IPS-18a (cell line): ENCODE measurements at regions not wholly inside any gene's neighbourhood (a gene's known extent, or its start where the extent isn't known, plus 50 kb on each side); places are given as distances from the start of the nearest gene placed in this dataset.

Experiments
- H3K27ac ChIP-seq: one replicate; pipeline ENCODE4 v1.5.1; 2013; ENCODE audit warnings: low read length
- H3K27me3 ChIP-seq: one replicate; pipeline ENCODE4 v1.6.1; 2013; ENCODE audit warnings: mild to moderate bottlenecking, low read length; ENCODE audit not compliant: control insufficient read depth, insufficient read depth
- H3K36me3 ChIP-seq: one replicate; pipeline ENCODE4 v1.6.1; 2013; ENCODE audit warnings: low read depth, low read length; ENCODE audit not compliant: control insufficient read depth
- H3K4me1 ChIP-seq: one replicate; pipeline ENCODE4 v1.6.1; 2013; ENCODE audit warnings: low read depth, low read length; ENCODE audit not compliant: control insufficient read depth
- H3K4me3 ChIP-seq: one replicate; pipeline ENCODE4 v1.5.1; 2013; ENCODE audit warnings: low read length
- H3K9ac ChIP-seq: one replicate; pipeline ENCODE4 v1.6.1; 2013; ENCODE audit warnings: mild to moderate bottlenecking, low read length, moderate library complexity
- H3K9me3 ChIP-seq: one replicate; pipeline ENCODE4 v1.6.1; 2013; ENCODE audit warnings: low read depth, low read length; ENCODE audit not compliant: control insufficient read depth

DNA sequence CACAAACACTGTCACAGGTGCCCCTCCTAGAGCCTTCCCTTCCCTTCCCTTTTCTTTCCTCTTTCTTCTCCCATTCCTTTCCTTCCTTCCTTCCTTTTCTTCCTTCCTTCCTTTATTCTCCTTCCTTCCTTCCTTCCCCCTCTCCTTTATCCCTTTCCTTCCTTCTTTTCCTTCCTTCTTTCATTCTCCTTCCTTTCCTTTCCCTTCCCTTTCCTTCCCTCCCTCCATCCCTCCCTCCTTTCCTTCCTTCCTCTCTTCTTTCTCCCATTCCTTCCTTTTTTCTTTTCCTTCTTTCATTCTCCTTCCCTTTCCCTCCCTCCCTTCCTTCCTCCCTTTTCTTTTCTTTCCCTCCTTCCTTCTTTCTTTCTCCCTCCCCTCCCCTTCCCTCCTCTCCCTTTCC lies 170.0 kb downstream of the ENGASE start:
- Histone ChIP-seq H3K4me3 (no peak overlapping the region), H3K9ac (no peak overlapping the region), H3K36me3 (no peaks in the 10 kb centered on the region), H3K9me3 (no peaks in the 10 kb centered on the region), H3K4me1 (no peaks in the 10 kb centered on the region), H3K27ac (no peak overlapping the region), H3K27me3 (no peaks in the 10 kb centered on the region)

DNA sequence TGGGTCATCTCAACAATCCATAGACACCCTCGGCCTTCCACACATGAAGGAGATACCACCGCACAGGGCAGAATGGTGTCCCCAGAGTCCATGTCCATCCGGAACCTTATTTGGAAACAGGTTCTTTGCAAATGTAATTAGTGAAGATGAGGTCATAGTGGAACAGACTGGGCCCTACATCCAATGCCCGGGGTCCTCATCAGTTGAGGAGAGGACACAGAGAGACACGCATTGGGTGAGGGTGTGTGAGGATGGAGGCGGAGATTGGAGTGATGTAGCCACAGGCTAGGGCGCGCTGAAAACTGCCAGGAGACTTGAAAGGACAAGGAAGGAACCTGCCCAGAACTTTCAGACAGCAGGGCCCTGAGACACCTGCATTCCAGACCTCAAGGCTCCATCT lies 169.4 kb downstream of the ENGASE start:
- Histone ChIP-seq H3K27ac (no peak overlapping the region), H3K4me1 (no peaks in the 10 kb centered on the region), H3K27me3 (no peaks in the 10 kb centered on the region), H3K9me3 (no peaks in the 10 kb centered on the region), H3K9ac (no peak overlapping the region), H3K4me3 (no peak overlapping the region), H3K36me3 (no peaks in the 10 kb centered on the region)

- H3K27me3 ChIP-seq, result no peaks in the 10 kb centered on the region
- H3K36me3 ChIP-seq, result no peaks in the 10 kb centered on the region
- no peak overlapping the region for H3K9ac ChIP-seq
- H3K27ac ChIP-seq, result no peak overlapping the region
- no peaks in the 10 kb centered on the region for H3K4me1 ChIP-seq
- no peak overlapping the region for H3K4me3 ChIP-seq
- H3K9me3 ChIP-seq, result no peaks in the 10 kb centered on the region
Observed at GRCh38 chr17:79243603-79243990, 169.0 kb downstream of the ENGASE start.

DNA sequence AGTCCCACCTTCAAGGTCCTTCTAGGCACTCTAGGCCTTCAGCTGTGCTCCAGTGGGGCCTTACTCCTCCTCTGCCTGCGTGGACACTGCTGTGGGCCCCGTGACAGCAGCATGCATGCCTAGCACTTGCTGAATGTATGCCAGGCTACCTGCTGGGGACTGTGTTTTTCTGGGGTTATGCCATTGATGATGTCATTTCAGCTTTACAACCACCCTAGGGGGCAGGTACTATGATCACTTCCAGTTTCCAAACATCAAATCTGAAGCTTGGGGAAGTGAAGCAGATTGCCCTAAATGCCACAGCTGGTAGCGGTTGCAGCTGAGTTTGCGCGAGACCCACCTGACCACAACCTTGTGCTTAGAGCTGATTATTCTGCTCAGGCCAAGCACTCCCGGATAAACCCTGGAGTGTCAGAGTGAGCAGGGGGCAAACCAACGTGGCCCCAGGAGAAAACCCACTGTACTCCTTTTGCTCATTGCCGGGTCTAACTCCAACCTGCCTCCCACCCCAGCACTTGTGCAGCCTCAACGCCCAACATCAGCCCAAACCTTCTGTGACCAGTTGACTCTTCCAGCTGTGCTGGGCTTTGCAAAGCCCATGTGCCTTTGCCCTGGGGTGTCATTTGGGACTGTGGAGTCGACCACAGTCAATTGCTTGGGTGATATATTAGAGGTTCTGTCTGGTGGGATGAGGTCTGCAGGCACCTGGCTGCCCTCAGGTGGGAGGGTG lies 168.4 kb downstream of the ENGASE start:
- H3K4me3 ChIP-seq, result no peak overlapping the region
- H3K4me1 ChIP-seq, result no peaks in the 10 kb centered on the region
- no peak overlapping the region for H3K9ac ChIP-seq
- H3K36me3 ChIP-seq, result no peaks in the 10 kb centered on the region
- no peaks in the 10 kb centered on the region for H3K27me3 ChIP-seq
- H3K9me3 ChIP-seq, result no peaks in the 10 kb centered on the region
- no peak overlapping the region for H3K27ac ChIP-seq

- Histone ChIP-seq H3K9ac (no peak overlapping the region), H3K4me1 (no peaks in the 10 kb centered on the region), H3K9me3 (no peaks in the 10 kb centered on the region), H3K27ac (no peak overlapping the region), H3K27me3 (no peaks in the 10 kb centered on the region), H3K36me3 (no peaks in the 10 kb centered on the region), H3K4me3 (no peak overlapping the region)
Observed at GRCh38 chr17:79242393-79242792, 167.8 kb downstream of the ENGASE start.

- Histone ChIP-seq H3K9ac (no peak overlapping the region), H3K36me3 (no peaks in the 10 kb centered on the region), H3K4me1 (no peaks in the 10 kb centered on the region), H3K9me3 (no peaks in the 10 kb centered on the region), H3K4me3 (no peak overlapping the region), H3K27ac (no peak overlapping the region), H3K27me3 (no peaks in the 10 kb centered on the region)
Observed at GRCh38 chr17:79241616-79242015, 167.0 kb downstream of the ENGASE start.

- Histone ChIP-seq H3K36me3 (no peaks in the 10 kb centered on the region), H3K9me3 (no peaks in the 10 kb centered on the region), H3K4me3 (no peak overlapping the region), H3K9ac (no peak overlapping the region), H3K27me3 (no peaks in the 10 kb centered on the region), H3K4me1 (no peaks in the 10 kb centered on the region), H3K27ac (no peak overlapping the region)
Observed at GRCh38 chr17:79239205-79239604, 164.6 kb downstream of the ENGASE start.

- no peaks in the 10 kb centered on the region for H3K36me3 ChIP-seq
- no peak overlapping the region for H3K9ac ChIP-seq
- no peak overlapping the region for H3K4me3 ChIP-seq
- no peaks in the 10 kb centered on the region for H3K27me3 ChIP-seq
- no peak overlapping the region for H3K27ac ChIP-seq
- H3K9me3 ChIP-seq, result no peaks in the 10 kb centered on the region
- H3K4me1 ChIP-seq, result no peaks in the 10 kb centered on the region
Observed at GRCh38 chr17:79237448-79238053, 162.9 kb downstream of the ENGASE start.

- Histone ChIP-seq H3K36me3 (no peaks in the 10 kb centered on the region), H3K4me3 (no peak overlapping the region), H3K9ac (no peak overlapping the region), H3K9me3 (no peaks in the 10 kb centered on the region), H3K27ac (no peak overlapping the region), H3K4me1 (no peaks in the 10 kb centered on the region), H3K27me3 (no peaks in the 10 kb centered on the region)
Observed at GRCh38 chr17:79235808-79236207, 161.2 kb downstream of the ENGASE start.

GRCh38 chr17:79233916-79234551 lies 159.4 kb downstream of the ENGASE start:
- H3K27ac ChIP-seq, result no peak overlapping the region
- no peaks in the 10 kb centered on the region for H3K9me3 ChIP-seq
- H3K27me3 ChIP-seq, result no peaks in the 10 kb centered on the region
- H3K9ac ChIP-seq, result no peak overlapping the region
- H3K4me3 ChIP-seq, result no peak overlapping the region
- H3K4me1 ChIP-seq, result no peaks in the 10 kb centered on the region
- no peaks in the 10 kb centered on the region for H3K36me3 ChIP-seq

DNA sequence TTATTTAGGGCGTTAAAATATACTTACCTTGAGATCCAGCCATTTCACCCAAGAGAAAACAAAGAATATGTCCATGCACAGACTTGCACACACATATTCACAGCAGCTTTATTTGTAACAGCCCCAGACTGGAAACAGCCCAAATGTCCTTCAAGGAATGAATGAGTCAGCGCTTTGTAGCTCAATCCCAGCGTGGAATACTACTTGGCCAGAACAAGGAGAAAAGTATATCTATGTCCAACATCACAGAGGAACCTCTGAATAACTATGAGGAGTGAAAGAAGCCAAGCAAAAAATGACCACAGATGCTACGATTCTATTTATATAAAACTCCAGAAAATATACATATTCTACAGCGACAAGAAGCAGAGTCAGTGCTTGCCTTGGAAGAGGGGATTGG lies 158.3 kb downstream of the ENGASE start:
- no peaks in the 10 kb centered on the region for H3K4me1 ChIP-seq

More for the DNA sequence above, 158.3 kb downstream of the ENGASE start:
- no peaks in the 10 kb centered on the region for H3K9me3 ChIP-seq
- no peaks in the 10 kb centered on the region for H3K27me3 ChIP-seq
- no peaks in the 10 kb centered on the region for H3K36me3 ChIP-seq
- H3K9ac ChIP-seq, result no peak overlapping the region
- H3K27ac ChIP-seq, result no peak overlapping the region
- H3K4me3 ChIP-seq, result no peak overlapping the region
